ENCODE measurements at regions not wholly inside any gene's neighbourhood (a gene's known extent, or its start where the extent isn't known, plus 50 kb on each side); places are given as distances from the start of the nearest gene placed in this dataset.
"Not testable (repeated sequence)": the region's sequence is repeated elsewhere in the genome, so short reads cannot be mapped to it uniquely, and the experiment has no call there.

GRCh38 chr1:161420763-161421455 lies 53.2 kb upstream of the CFAP126 start:
- no peak for DNase-seq
- Histone ChIP-seq H3K36me3 (ENCODE audit: control insufficient read depth in 3 of 3, insufficient read depth in 2 of 3, low read depth in 1 of 3, low read length in 3 of 3) (no peaks in the 10 kb centered on the region), H3K9me3 (ENCODE audit: control insufficient read depth in 2 of 2, insufficient read depth in 1 of 2, low read depth in 1 of 2, low read length in 1 of 2) (peaks cover 0 to 3% of the 10 kb centered on the region in 2 donors), H3K4me1 (ENCODE audit: control insufficient read depth in 3 of 3, insufficient read depth in 2 of 3, low read depth in 1 of 3, low read length in 2 of 3) (no peaks in the 10 kb centered on the region), H3K27ac (ENCODE audit: low read depth in 1 of 3, low read length in 2 of 3) (no peak overlapping the region), H3K4me3 (ENCODE audit: low read depth in 1 of 3, low read length in 3 of 3) (no peak overlapping the region), H3K27me3 (ENCODE audit: control insufficient read depth in 3 of 3, insufficient read depth in 3 of 3, low read length in 3 of 3) (peaks cover 0 to 3% (median 0%) of the 10 kb centered on the region in 3 donors)
- FAIRE-seq, result no peak
- WGBS, 3 donors, result 79 to 92% (median 91%) methylated on average over 24 of the region's 24 CpGs

GRCh38 chr1:161417536-161417935 lies 49.9 kb upstream of the CFAP126 start:
- FAIRE-seq; H3K9me3 ChIP-seq (ENCODE audit: control insufficient read depth in 2 of 2, insufficient read depth in 1 of 2, low read depth in 1 of 2, low read length in 1 of 2); H3K4me1 ChIP-seq (ENCODE audit: control insufficient read depth in 3 of 3, insufficient read depth in 2 of 3, low read depth in 1 of 3, low read length in 2 of 3); H3K27ac ChIP-seq (ENCODE audit: low read depth in 1 of 3, low read length in 2 of 3); H3K27me3 ChIP-seq (ENCODE audit: control insufficient read depth in 3 of 3, insufficient read depth in 3 of 3, low read length in 3 of 3); H3K4me3 ChIP-seq (ENCODE audit: low read depth in 1 of 3, low read length in 3 of 3); H3K36me3 ChIP-seq (ENCODE audit: control insufficient read depth in 3 of 3, insufficient read depth in 2 of 3, low read depth in 1 of 3, low read length in 3 of 3); DNase-seq: not testable (repeated sequence)
- 90 to 95% (median 93%) methylated on average over 4 of the region's 4 CpGs for WGBS, 3 donors

All from small intestine (tissue), 7 donors.